GM18909 (cell line): ENCODE measurements at regions not wholly inside any gene's neighbourhood (a gene's known extent, or its start where the extent isn't known, plus 50 kb on each side); places are given as distances from the start of the nearest gene placed in this dataset.
"Not testable (repeated sequence)": the region's sequence is repeated elsewhere in the genome, so short reads cannot be mapped to it uniquely, and the experiment has no call there.

ENCODE experiments used
- ATAC-seq: cut with Tn5 transposase; IDR thresholded peaks from one replicate; pipeline ENCODE4 v1.9.1; 2021; ENCODE audit warnings: mild to moderate bottlenecking; ENCODE audit not compliant: unreplicated experiment, poor library complexity

DNA sequence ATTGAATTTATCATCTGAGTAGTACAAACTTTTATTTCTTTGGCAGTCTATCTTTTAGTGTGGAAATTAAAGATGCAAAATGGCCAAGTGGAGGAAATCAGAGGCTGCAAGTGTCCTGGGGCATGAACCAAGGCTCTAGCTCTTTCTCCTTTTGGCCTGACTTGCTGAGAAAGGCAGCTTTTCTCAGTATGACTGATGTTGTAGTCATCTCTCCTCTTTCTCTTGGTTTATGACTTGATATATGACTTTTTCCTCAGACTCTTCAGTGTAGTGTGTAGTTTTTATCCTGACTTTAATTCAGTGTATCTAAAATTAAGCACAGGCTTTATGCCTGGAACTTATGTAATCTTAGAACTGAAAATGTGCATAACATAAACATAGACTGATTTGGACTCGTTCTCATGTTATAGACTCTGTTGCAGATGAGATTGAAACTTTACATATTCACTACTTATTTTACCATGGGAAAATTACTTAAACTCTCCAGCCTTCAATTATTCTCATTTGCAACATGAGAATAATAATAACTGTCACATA, 65.7 kb downstream of the SLITRK5 start:
- no peak for ATAC-seq

GRCh38 chr13:87754097-87754496, 82.9 kb downstream of the SLITRK5 start:
- ATAC-seq = no peak

- no peak for ATAC-seq
These were observed 98.3 kb downstream of the SLITRK5 start for GRCh38 chr13:87769445-87769844.

DNA sequence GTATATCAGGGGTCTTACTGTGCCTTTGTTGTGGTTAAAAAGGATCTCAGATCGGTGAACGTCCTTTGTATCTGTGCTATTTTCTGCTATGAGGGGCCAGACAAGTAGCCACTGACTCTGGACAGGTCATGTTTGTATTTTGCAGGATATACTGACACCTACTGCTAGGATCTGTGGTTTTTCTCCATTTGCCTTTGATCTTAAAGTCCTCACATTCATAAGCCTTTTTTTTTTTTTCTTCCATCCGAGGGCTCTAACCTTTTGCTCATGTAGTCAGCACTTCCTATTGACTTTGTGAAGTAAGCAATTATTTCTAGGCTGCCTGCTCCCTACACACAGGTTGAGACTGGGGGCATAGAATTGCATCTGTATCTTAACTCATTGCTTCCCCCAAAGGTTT, 106.2 kb downstream of the SLITRK5 start:
- no peak for ATAC-seq

DNA sequence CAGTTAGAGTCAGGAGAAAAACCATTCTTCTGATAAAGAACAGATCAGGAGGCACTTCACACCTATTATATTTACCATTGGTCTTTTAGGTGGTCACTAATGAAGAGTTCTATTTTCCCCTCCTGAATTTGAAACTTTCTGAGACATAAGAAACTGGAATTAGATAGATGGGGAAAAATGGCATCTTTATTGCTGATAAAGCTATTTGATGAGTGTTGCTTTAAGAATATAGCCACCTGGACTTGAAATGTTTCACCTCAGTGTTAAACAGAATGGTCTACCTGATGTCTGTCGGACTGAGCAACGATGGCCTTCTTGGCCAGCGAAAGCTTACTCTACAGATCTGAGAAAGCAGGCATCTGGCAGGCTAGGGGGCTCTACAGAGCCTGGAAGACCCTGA, 107.0 kb downstream of the SLITRK5 start:
- no peak for ATAC-seq

- no peak for ATAC-seq
These were observed 108.3 kb downstream of the SLITRK5 start for GRCh38 chr13:87779426-87779825.

GRCh38 chr13:87783366-87783765, 112.2 kb downstream of the SLITRK5 start:
- ATAC-seq = no peak

GRCh38 chr13:87788363-87788762, 117.2 kb downstream of the SLITRK5 start:
- ATAC-seq = no peak

GRCh38 chr13:87792878-87793277, 121.7 kb downstream of the SLITRK5 start:
- ATAC-seq = no peak

GRCh38 chr13:87798536-87798935, 127.4 kb downstream of the SLITRK5 start:
- no peak for ATAC-seq

- ATAC-seq = no peak
These were observed 139.2 kb downstream of the SLITRK5 start for GRCh38 chr13:87810391-87810801.

- no peak for ATAC-seq
These were observed 139.8 kb downstream of the SLITRK5 start for GRCh38 chr13:87810920-87811344.

DNA sequence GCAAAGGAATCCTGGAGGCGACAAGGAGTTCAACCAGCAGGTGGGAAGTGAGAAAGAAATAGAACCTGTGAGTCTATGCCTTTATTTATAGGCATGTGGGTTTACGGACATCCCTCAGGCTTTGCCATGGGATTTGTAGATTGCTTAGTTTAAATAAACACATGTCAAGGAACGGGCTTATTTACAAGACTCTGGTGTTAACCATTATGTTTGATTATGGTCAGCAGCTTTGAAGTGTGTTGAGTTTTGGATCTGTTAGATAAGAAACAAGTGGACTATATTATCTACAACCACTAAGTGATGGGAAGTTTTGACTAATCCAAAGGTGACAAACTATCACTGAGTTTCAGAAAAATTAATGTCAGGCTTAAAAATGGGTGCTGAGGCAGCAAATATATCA, 143.2 kb downstream of the SLITRK5 start:
- ATAC-seq = no peak

DNA sequence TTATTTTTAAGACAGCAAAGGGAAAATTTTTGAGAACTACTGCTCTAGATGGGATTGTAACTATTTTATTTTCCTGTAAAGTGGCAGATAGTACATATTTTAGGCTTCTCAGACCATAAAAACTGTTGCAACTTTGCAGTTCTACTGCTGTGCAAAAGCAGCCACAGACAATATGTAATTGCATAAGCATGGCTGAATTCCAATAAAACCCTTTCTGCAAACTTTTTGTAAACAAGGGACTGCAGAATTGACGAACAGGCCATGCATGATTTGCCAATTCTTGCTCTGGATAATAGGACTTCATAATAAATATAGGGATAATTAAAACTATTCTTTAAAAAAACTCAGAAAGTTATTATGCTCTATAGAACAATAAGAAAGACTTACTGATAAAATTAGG, 149.1 kb downstream of the SLITRK5 start:
- no peak for ATAC-seq

- ATAC-seq = no peak
These were observed 150.3 kb downstream of the SLITRK5 start for GRCh38 chr13:87821512-87821911.

DNA sequence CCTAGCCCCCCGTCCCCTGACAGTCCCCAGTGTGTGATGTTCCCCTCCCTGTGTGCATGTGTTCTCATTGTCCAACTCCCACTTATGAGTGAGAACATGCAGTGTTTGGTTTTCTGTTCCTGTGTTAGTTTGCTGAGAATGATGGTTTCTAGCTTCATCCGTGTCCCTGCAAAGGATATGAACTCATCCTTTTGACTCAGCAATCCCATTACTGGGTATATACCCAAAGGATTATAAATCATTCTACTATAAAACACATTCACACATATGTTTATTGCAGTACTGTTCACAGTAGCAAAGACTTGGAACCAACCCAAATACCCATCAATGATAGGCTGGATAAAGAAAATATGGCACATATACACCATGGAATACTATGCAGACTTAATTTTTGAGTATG, 155.1 kb downstream of the SLITRK5 start:
- ATAC-seq = not testable (repeated sequence)

DNA sequence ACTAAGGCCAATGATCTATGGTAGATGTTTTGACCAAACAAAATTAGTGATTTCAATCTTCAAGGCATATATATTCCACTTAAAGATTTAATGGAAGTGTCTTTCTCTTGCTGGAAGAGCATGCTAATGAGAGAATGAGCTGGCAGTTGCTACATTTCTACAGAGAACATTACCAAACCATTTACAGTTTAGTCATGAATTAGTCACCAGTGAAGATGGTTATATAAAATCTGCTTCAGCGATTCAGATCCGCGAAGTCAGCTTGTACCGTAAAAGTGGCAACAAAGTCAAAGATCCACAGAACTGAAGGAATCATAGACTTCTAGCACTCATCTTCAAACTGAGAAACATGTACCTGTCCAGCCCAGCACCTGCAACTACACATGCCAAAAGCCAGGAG, 156.3 kb downstream of the SLITRK5 start:
- ATAC-seq = no peak

GRCh38 chr13:87837522-87837921, 166.4 kb downstream of the SLITRK5 start:
- no peak for ATAC-seq

DNA sequence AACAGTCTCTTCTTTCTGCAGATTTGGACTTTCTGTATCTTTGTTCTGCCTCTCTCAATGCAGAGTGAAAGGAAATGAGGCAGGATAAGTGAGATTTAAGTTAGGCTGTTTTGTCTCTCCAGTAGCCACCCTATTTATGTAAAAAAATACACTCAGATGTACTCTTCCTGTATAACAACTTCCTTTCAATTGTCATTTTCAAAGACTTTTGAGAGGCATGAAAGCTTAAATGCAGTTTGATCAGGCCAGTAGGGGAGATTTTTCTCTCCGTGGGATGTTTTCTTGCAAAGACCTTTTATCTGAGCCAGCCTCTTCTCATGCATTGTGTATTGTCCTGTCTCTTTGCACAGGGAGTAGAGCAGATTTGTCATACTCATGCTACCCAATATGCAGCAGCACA, 166.8 kb downstream of the SLITRK5 start:
- no peak for ATAC-seq

DNA sequence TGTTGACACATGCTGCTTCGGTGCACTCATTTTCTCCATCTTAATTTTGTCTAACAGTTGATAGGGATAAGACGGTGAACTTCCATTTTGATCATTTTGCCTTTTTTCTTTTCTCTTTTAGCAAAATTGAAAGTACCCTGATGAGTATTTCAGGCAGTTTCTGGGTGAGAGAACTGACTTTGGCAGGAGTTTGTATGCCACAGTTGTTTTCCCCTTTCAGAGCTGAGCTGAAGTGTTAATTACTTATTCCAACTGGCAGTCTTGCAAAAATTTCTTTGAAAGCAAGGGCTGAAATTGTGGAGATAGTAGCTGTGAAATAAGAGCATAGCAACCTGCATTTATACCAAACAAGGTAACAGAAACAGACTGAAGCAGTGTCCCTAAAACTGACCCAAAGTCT, 180.2 kb downstream of the SLITRK5 start:
- ATAC-seq = no peak

DNA sequence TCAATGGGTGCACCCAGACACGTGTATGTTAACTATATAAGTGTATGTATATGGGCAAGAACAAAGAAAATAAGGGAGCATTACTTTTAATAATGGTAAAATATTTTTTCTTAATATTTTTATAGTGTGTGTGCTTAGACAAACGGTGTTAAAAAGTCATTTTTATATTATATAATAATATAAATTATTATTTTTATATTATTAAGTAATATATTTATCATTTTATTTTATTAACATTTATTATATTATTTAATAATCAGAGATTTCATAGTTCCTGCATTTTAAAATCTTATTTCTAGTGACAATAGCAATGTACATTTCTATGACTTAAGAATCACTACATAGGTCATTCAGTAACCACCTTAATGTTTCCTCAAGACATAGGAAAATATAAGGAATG, 184.4 kb downstream of the SLITRK5 start:
- ATAC-seq = no peak

DNA sequence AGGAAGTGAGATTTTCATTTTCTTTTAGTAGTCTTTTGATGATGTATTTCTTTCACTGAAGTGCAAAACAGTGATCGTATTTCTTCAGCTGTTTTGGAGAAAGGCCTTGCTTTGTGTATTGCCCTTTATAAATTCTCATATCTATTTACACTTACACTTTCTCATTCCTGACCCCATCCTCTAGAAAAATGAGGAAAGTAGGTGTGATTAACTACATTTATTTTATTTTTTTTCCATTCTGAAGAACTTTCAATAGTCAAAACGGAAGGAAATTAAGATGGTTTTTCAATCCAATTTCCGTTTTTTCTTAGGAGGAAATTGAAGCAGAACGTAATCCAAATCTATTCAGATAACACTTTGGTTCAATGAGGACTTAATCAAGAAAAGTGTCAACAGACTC, 188.1 kb downstream of the SLITRK5 start:
- ATAC-seq = no peak

DNA sequence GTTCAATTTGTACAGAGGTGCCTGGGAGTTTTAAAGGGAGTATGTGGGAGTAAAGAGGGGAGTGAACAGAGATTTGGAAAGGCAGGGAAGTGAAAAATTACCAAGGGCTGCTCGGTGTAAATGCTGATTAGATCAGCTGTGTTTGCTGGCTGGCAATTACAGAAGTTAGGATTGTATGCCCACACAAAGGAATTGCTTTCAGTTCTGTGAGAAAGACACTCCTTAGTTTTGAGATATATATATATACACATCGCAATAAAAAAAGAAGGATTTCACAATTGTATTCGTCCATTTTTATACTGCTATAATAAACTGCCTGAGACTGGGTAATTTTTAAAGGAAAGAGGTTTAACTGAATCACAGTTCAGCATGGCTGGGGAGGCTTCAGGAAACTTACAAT, 196.3 kb downstream of the SLITRK5 start:
- no peak for ATAC-seq
